ENCODE measurements at regions not wholly inside any gene's neighbourhood (a gene's known extent, or its start where the extent isn't known, plus 50 kb on each side); places are given as distances from the start of the nearest gene placed in this dataset.

- TF ChIP-seq, protein P1, sequence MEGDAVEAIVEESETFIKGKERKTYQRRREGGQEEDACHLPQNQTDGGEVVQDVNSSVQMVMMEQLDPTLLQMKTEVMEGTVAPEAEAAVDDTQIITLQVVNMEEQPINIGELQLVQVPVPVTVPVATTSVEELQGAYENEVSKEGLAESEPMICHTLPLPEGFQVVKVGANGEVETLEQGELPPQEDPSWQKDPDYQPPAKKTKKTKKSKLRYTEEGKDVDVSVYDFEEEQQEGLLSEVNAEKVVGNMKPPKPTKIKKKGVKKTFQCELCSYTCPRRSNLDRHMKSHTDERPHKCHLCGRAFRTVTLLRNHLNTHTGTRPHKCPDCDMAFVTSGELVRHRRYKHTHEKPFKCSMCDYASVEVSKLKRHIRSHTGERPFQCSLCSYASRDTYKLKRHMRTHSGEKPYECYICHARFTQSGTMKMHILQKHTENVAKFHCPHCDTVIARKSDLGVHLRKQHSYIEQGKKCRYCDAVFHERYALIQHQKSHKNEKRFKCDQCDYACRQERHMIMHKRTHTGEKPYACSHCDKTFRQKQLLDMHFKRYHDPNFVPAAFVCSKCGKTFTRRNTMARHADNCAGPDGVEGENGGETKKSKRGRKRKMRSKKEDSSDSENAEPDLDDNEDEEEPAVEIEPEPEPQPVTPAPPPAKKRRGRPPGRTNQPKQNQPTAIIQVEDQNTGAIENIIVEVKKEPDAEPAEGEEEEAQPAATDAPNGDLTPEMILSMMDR (IDR thresholded peaks at IDR 0.05; ENCODE audit: low read length) = no peak
- no peak for TF ChIP-seq EZH2 (IDR thresholded peaks at IDR 0.05; ENCODE audit: borderline replicate concordance, low read length)
These were observed 416.4 kb upstream of the PDZRN3 start for GRCh38 chr3:74041068-74041675.
